H1 (cell line): ENCODE measurements at regions not wholly inside any gene's neighbourhood (a gene's known extent, or its start where the extent isn't known, plus 50 kb on each side); places are given as distances from the start of the nearest gene placed in this dataset.

Experiments
- CTCF ChIA-PET: fragments of 300-600 bp; sonication (Branson Sonifier 250); formaldehyde crosslinking; loops from one replicate; lab custom pipeline; 2021; ENCODE audit not compliant: partially characterized antibody; lab: Charles Lee
- POLR2A ChIA-PET: fragments of 300-600 bp; sonication (Branson Sonifier 250); formaldehyde crosslinking; loops from one replicate; lab custom pipeline; 2021; ENCODE audit warnings: inconsistent platforms; ENCODE audit not compliant: partially characterized antibody; lab: Charles Lee
- DNase-seq, 2 experiments: peaks; one replicate each; pipeline versions ENCODE4 v3.0.0 to v3.0.0-alpha.2; 2010 to 2022; ENCODE audit warnings: low spot score in 2 of 2, low read depth in 1 of 2, mixed read lengths in 1 of 2
- FAIRE-seq: peaks from 2 replicates; lab custom pipeline; 2011; peaks lifted over from hg19 to GRCh38; lab: Jason Lieb, UNC
- H2AFZ ChIP-seq: 2 replicates; pipeline ENCODE4 v1.8.1; 2012; ENCODE audit warnings: low read length, inconsistent platforms
- H2AK5ac ChIP-seq: 2 replicates; pipeline ENCODE4 v1.6.1; 2013; ENCODE audit warnings: low read depth, low read length
- H2BK120ac ChIP-seq: replicated peaks from 2 replicates; pipeline ENCODE3; 2013; ENCODE audit warnings: low read depth, low read length, inconsistent platforms
- H2BK12ac ChIP-seq: 2 replicates; pipeline ENCODE4 v1.6.1; 2013; ENCODE audit warnings: low read depth, low read length
- H2BK15ac ChIP-seq: 2 replicates; pipeline ENCODE4 v1.6.1; 2013; ENCODE audit warnings: low read length
- H2BK20ac ChIP-seq: 2 replicates; pipeline ENCODE4 v1.6.1; 2013; ENCODE audit warnings: low read length
- H2BK5ac ChIP-seq: 2 replicates; pipeline ENCODE4 v1.6.1; 2013; ENCODE audit warnings: low read depth, low read length
- H3K14ac ChIP-seq: 2 replicates; pipeline ENCODE4 v1.6.1; 2013; ENCODE audit warnings: inconsistent platforms; ENCODE audit not compliant: insufficient read length
- H3K18ac ChIP-seq: 2 replicates; pipeline ENCODE4 v1.6.1; 2013; ENCODE audit warnings: low read length; ENCODE audit errors: extremely low read depth
- H3K23ac ChIP-seq: 2 replicates; pipeline ENCODE4 v1.6.1; 2013; ENCODE audit warnings: inconsistent platforms; ENCODE audit not compliant: insufficient read length
- H3K23me2 ChIP-seq: 2 replicates; pipeline ENCODE4 v1.6.1; 2013; ENCODE audit warnings: low read depth, low read length
- H3K27ac ChIP-seq: 2 replicates; pipeline ENCODE4 v1.6.1; 2011; ENCODE audit warnings: low read depth, low read length, inconsistent platforms
- H3K27me3 ChIP-seq, 4 experiments: replicated peaks in 1 of 4; 1 replicate in 1 of 4; 2 replicates in 3 of 4; pipeline versions ENCODE4 v1.6.1 to v1.8.1; 2011 to 2013; ENCODE audit warnings: low read length in 3 of 4, mild to moderate bottlenecking in 3 of 4, inconsistent platforms in 2 of 4, mixed read lengths in 2 of 4, moderate library complexity in 1 of 4; ENCODE audit not compliant: control insufficient read depth in 3 of 4, insufficient read depth in 3 of 4; ENCODE audit errors: extremely low read depth in 1 of 4
- H3K36me3 ChIP-seq, 4 experiments: 2 replicates each; pipeline versions ENCODE4 v1.6.1 to v1.8.1; 2011 to 2013; ENCODE audit warnings: mild to moderate bottlenecking in 4 of 4, low read length in 3 of 4, moderate library complexity in 2 of 4, control low read depth in 1 of 4, inconsistent platforms in 1 of 4; ENCODE audit not compliant: insufficient read depth in 4 of 4, control insufficient read depth in 2 of 4
- H3K4ac ChIP-seq: replicated peaks from 2 replicates; pipeline ENCODE3; 2013; ENCODE audit warnings: low read length, low read depth, mixed read lengths, inconsistent platforms; ENCODE audit not compliant: insufficient read length
- H3K4me1 ChIP-seq, 4 experiments: replicated peaks in 1 of 4; 1 replicate in 1 of 4; 2 replicates in 3 of 4; pipeline versions ENCODE4 v1.6.1 to v1.8.1; 2011 to 2013; ENCODE audit warnings: low read length in 3 of 4, inconsistent platforms in 2 of 4, mixed read lengths in 1 of 4; ENCODE audit not compliant: insufficient read depth in 4 of 4, control insufficient read depth in 3 of 4
- H3K4me2 ChIP-seq, 2 experiments: 2 replicates each; pipeline versions ENCODE4 v1.6.1 to v1.8.1; 2011 to 2013; ENCODE audit warnings: low read depth in 2 of 2, low read length in 2 of 2, control low read depth in 1 of 2, inconsistent platforms in 1 of 2, mild to moderate bottlenecking in 1 of 2; ENCODE audit not compliant: insufficient read depth in 1 of 2
- H3K4me3 ChIP-seq, 4 experiments: fragments of 200-600, 300-600 bp in 1 of 4; sonication (generic), shearing (Covaris generic), sonication (Bioruptor Twin) in 1 of 4; 2 replicates each; pipeline versions ENCODE4 v1.5.1 to v1.8.1; 2011 to 2016; ENCODE audit warnings: low read length in 4 of 4, low read depth in 3 of 4, control low read depth in 2 of 4, inconsistent platforms in 2 of 4, mild to moderate bottlenecking in 2 of 4, mixed read lengths in 1 of 4, moderate library complexity in 1 of 4; ENCODE audit not compliant: insufficient read depth in 2 of 4; ENCODE audit errors: extremely low read depth in 1 of 4
- H3K56ac ChIP-seq: replicated peaks from 2 replicates; pipeline ENCODE3; 2013; ENCODE audit warnings: low read depth, mild to moderate bottlenecking, mixed read lengths, low read length, inconsistent platforms; ENCODE audit not compliant: insufficient read length
- H3K79me1 ChIP-seq: 2 replicates; pipeline ENCODE4 v1.6.1; 2013; ENCODE audit warnings: low read depth, low read length, control low read depth
- H3K79me2 ChIP-seq, 2 experiments: 2 replicates each; pipeline versions ENCODE4 v1.6.1 to v1.8.1; 2012 to 2013; ENCODE audit warnings: low read length in 2 of 2, mild to moderate bottlenecking in 2 of 2, inconsistent platforms in 1 of 2; ENCODE audit not compliant: insufficient read depth in 2 of 2, control insufficient read depth in 1 of 2
- H3K9ac ChIP-seq, 4 experiments: replicated peaks in 1 of 4; 1 replicate in 1 of 4; 2 replicates in 3 of 4; pipeline versions ENCODE4 v1.6.1 to v1.8.1; 2011 to 2013; ENCODE audit warnings: low read depth in 3 of 4, low read length in 3 of 4, control low read depth in 2 of 4, mild to moderate bottlenecking in 2 of 4, moderate library complexity in 2 of 4, inconsistent platforms in 1 of 4; ENCODE audit errors: extremely low read depth in 1 of 4
- H3K9me3 ChIP-seq, 2 experiments: 2 replicates each; pipeline versions ENCODE4 v1.6.1 to v1.8.1; 2012 to 2013; ENCODE audit warnings: mild to moderate bottlenecking in 2 of 2, moderate library complexity in 2 of 2, control low read depth in 1 of 2, inconsistent platforms in 1 of 2, low read depth in 1 of 2, low read length in 1 of 2, mixed read lengths in 1 of 2; ENCODE audit not compliant: insufficient read depth in 2 of 2
- H4K20me1 ChIP-seq, 2 experiments: replicated peaks in 1 of 2; 2 replicates each; pipeline versions ENCODE3 to v1.8.1; 2011 to 2013; ENCODE audit warnings: inconsistent platforms in 2 of 2, low read length in 2 of 2, mild to moderate bottlenecking in 1 of 2; ENCODE audit not compliant: insufficient read depth in 2 of 2, control insufficient read depth in 1 of 2
- H4K5ac ChIP-seq: 2 replicates; pipeline ENCODE4 v1.6.1; 2013; ENCODE audit warnings: low read length, low read depth, mixed read lengths, inconsistent platforms; ENCODE audit not compliant: insufficient read length
- H4K8ac ChIP-seq: 2 replicates; pipeline ENCODE4 v1.8.0; 2013; ENCODE audit warnings: mild to moderate bottlenecking, moderate library complexity, low read length, inconsistent platforms; ENCODE audit not compliant: insufficient read depth; ENCODE audit errors: extremely low read depth
- H4K91ac ChIP-seq: replicated peaks from 2 replicates; pipeline ENCODE3; 2013; ENCODE audit warnings: low read length, mixed read lengths, inconsistent platforms; ENCODE audit not compliant: insufficient read length

GRCh38 chr1:244329591-244330317 is 122.0 kb downstream of the ADSS2 start:
- 0 out of 2 replicates have a peak overlapping the region, but pooled peaks have one; percentile 88 for H3K18ac ChIP-seq
- H3K4me3 ChIP-seq, result no peak overlapping the region
- H2BK12ac ChIP-seq, result 0 out of 2 replicates have a peak overlapping the region, but pooled peaks have one; percentile 46
- no peaks in the 10 kb centered on the region for H3K9me3 ChIP-seq
- H4K91ac ChIP-seq, result no peak overlapping the region
- FAIRE-seq (no peak), DNase-seq (peak in 1 of 2 experiments; percentile 15)
- no peaks in the 10 kb centered on the region; the same call in 1 of the 2 replicates for H3K23me2 ChIP-seq
- CTCF ChIA-PET, result interaction anchor here (0.9 to 1.3 kb wide), 3 partner anchors 11 to 31 kb away, joined by 3 to 4 read pairs (median 3); no protein-coding TSS in a partner anchor
- no peak overlapping the region for H3K14ac ChIP-seq
- no peak overlapping the region for H3K56ac ChIP-seq
- H3K27ac ChIP-seq, result no peak overlapping the region
- no peaks in the 10 kb centered on the region for H3K27me3 ChIP-seq
- no peak overlapping the region for H2AK5ac ChIP-seq
- H2AFZ ChIP-seq, result no peak overlapping the region; the same call in 1 of the 2 replicates
- H2BK5ac ChIP-seq, result peak overlapping the region; percentile 87; the same call in 1 of the 2 replicates
- H2BK120ac ChIP-seq, result peak overlapping the region; percentile 76
- no peaks in the 10 kb centered on the region; a peak in 1 of 8 replicates for H3K36me3 ChIP-seq
- H4K20me1 ChIP-seq, result no peaks in the 10 kb centered on the region
- no peak overlapping the region for H3K4ac ChIP-seq
- H3K79me1 ChIP-seq, result no peaks in the 10 kb centered on the region
- H2BK20ac ChIP-seq, result no peak overlapping the region
- H2BK15ac ChIP-seq, result no peak overlapping the region
- H4K5ac ChIP-seq, result no peak overlapping the region
- H3K4me1 ChIP-seq, result 0 out of 7 replicates have a peak, but pooled peaks cover 0 to 1% (median 0%) of the 10 kb centered on the region in 4 experiments
- H3K9ac ChIP-seq, result no peak overlapping the region
- POLR2A ChIA-PET, result interaction anchor here (0.8 kb wide), 1 partner anchor 118 kb away, joined by 3 read pairs; no protein-coding TSS in a partner anchor
- H3K4me2 ChIP-seq, result no peak overlapping the region
- no peak overlapping the region for H3K23ac ChIP-seq
- H4K8ac ChIP-seq, result no peak overlapping the region
- no peaks in the 10 kb centered on the region for H3K79me2 ChIP-seq
